ENCODE measurements at regions not wholly inside any gene's neighbourhood (a gene's known extent, or its start where the extent isn't known, plus 50 kb on each side); places are given as distances from the start of the nearest gene placed in this dataset.

GRCh38 chr5:167903243-167903642 lies 388.2 kb upstream of the WWC1 start:
- TF ChIP-seq, protein P1, sequence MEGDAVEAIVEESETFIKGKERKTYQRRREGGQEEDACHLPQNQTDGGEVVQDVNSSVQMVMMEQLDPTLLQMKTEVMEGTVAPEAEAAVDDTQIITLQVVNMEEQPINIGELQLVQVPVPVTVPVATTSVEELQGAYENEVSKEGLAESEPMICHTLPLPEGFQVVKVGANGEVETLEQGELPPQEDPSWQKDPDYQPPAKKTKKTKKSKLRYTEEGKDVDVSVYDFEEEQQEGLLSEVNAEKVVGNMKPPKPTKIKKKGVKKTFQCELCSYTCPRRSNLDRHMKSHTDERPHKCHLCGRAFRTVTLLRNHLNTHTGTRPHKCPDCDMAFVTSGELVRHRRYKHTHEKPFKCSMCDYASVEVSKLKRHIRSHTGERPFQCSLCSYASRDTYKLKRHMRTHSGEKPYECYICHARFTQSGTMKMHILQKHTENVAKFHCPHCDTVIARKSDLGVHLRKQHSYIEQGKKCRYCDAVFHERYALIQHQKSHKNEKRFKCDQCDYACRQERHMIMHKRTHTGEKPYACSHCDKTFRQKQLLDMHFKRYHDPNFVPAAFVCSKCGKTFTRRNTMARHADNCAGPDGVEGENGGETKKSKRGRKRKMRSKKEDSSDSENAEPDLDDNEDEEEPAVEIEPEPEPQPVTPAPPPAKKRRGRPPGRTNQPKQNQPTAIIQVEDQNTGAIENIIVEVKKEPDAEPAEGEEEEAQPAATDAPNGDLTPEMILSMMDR (IDR thresholded peaks at IDR 0.05) = no peak
- no peak for TF ChIP-seq POLR2A (IDR thresholded peaks at IDR 0.05)

Measured in thyroid gland (tissue), 4 donors.